Liver (tissue), 8 donors: ENCODE measurements at regions not wholly inside any gene's neighbourhood (a gene's known extent, or its start where the extent isn't known, plus 50 kb on each side); places are given as distances from the start of the nearest gene placed in this dataset.

Source experiments
- DNase-seq: peaks from one replicate; pipeline ENCODE4 v3.0.0-alpha.2; 2017; ENCODE audit warnings: low spot score
- H3K27ac ChIP-seq, 2 donors: one replicate each; pipeline ENCODE4 v1.7.0; 2013; ENCODE audit warnings: inconsistent platforms in 2 of 2, low read length in 2 of 2, control low read depth in 1 of 2, low read depth in 1 of 2, mild to moderate bottlenecking in 1 of 2
- H3K27me3 ChIP-seq, 4 donors: one replicate each; pipeline versions ENCODE4 v1.6.1 to v1.7.0; 2013; ENCODE audit warnings: low read length in 3 of 4, inconsistent platforms in 1 of 4, mild to moderate bottlenecking in 1 of 4, moderate library complexity in 1 of 4; ENCODE audit not compliant: control insufficient read depth in 4 of 4, insufficient read depth in 4 of 4
- H3K36me3 ChIP-seq, 4 donors: one replicate each; pipeline versions ENCODE4 v1.6.1 to v1.7.0; 2013; ENCODE audit warnings: low read length in 3 of 4, mild to moderate bottlenecking in 3 of 4, low read depth in 1 of 4, moderate library complexity in 1 of 4; ENCODE audit not compliant: control insufficient read depth in 4 of 4, insufficient read depth in 3 of 4
- H3K4me1 ChIP-seq, 4 donors: one replicate each; pipeline versions ENCODE4 v1.6.1 to v1.7.0; 2013; ENCODE audit warnings: low read length in 3 of 4, mild to moderate bottlenecking in 3 of 4, moderate library complexity in 1 of 4; ENCODE audit not compliant: control insufficient read depth in 4 of 4, insufficient read depth in 4 of 4
- H3K4me3 ChIP-seq, 3 donors: one replicate each; pipeline versions ENCODE4 v1.6.1 to v1.7.0; 2013; ENCODE audit warnings: low read length in 3 of 3, control low read depth in 1 of 3, low read depth in 1 of 3, mild to moderate bottlenecking in 1 of 3
- H3K9ac ChIP-seq, 2 donors: one replicate each; pipeline ENCODE4 v1.7.0; 2013; ENCODE audit warnings: low read length in 2 of 2, mild to moderate bottlenecking in 2 of 2, moderate library complexity in 2 of 2, control low read depth in 1 of 2, low read depth in 1 of 2
- H3K9me3 ChIP-seq, 4 donors: one replicate each; pipeline versions ENCODE4 v1.6.1 to v1.7.0; 2013; ENCODE audit warnings: low read length in 3 of 4; ENCODE audit not compliant: control insufficient read depth in 4 of 4
- EGR1 ChIP-seq, 2 donors: IDR thresholded peaks; 2 replicates each; pipeline ENCODE4 v1.6.1; 2016 to 2018; ENCODE audit warnings: antibody characterized with exemption in 2 of 2, low read depth in 2 of 2
- FOXA1 ChIP-seq: IDR thresholded peaks from 2 replicates; pipeline ENCODE4 v1.6.1; 2016; ENCODE audit warnings: antibody characterized with exemption
- FOXA2 ChIP-seq: IDR thresholded peaks from 2 replicates; pipeline ENCODE4 v1.6.1; 2016; ENCODE audit warnings: antibody characterized with exemption
- GABPA ChIP-seq, 2 donors: IDR thresholded peaks in 1 of 2; conservative IDR thresholded peaks in 1 of 2; 2 replicates each; pipeline ENCODE4 v1.6.1; 2016; ENCODE audit warnings: antibody characterized with exemption in 2 of 2, mild to moderate bottlenecking in 1 of 2, moderate library complexity in 1 of 2
- HNF4A ChIP-seq, 2 donors: conservative IDR thresholded peaks; 2 replicates each; pipeline ENCODE4 v1.6.1; 2016; ENCODE audit warnings: antibody characterized with exemption in 2 of 2, mild to moderate bottlenecking in 2 of 2
- HNF4G ChIP-seq: IDR thresholded peaks from 2 replicates; pipeline ENCODE4 v1.6.1; 2016; ENCODE audit warnings: antibody characterized with exemption
- JUND ChIP-seq, 2 donors: IDR thresholded peaks; 2 replicates each; pipeline ENCODE4 v1.6.1; 2016; ENCODE audit warnings: antibody characterized with exemption in 2 of 2
- MAX ChIP-seq: IDR thresholded peaks from 2 replicates; pipeline ENCODE4 v1.6.1; 2016; ENCODE audit warnings: antibody characterized with exemption
- NR2F2 ChIP-seq: IDR thresholded peaks from 2 replicates; pipeline ENCODE4 v1.6.1; 2016; ENCODE audit warnings: antibody characterized with exemption
- RAD21 ChIP-seq, 2 donors: IDR thresholded peaks; 2 replicates each; pipeline ENCODE4 v1.6.1; 2016; ENCODE audit warnings: antibody characterized with exemption in 2 of 2, mild to moderate bottlenecking in 2 of 2
- REST ChIP-seq: IDR thresholded peaks from 2 replicates; pipeline ENCODE4 v1.6.1; 2016; ENCODE audit warnings: antibody characterized with exemption, mild to moderate bottlenecking
- RXRA ChIP-seq, 2 donors: IDR thresholded peaks; 2 replicates each; pipeline ENCODE4 v1.6.1; 2017 to 2018; ENCODE audit warnings: antibody characterized with exemption in 2 of 2, mild to moderate bottlenecking in 1 of 2
- SP1 ChIP-seq: IDR thresholded peaks from 2 replicates; pipeline ENCODE4 v1.6.1; 2018; ENCODE audit warnings: antibody characterized with exemption, mild to moderate bottlenecking
- TAF1 ChIP-seq: conservative IDR thresholded peaks from 2 replicates; pipeline ENCODE4 v1.6.1; 2016; ENCODE audit warnings: antibody characterized with exemption, mild to moderate bottlenecking
- YY1 ChIP-seq: IDR thresholded peaks from 2 replicates; pipeline ENCODE4 v1.6.1; 2016; ENCODE audit warnings: antibody characterized with exemption, mild to moderate bottlenecking
- WGBS: extraction: QIAGEN DNeasy Blood & Tissue Kit; methylation state at CpG from one replicate; pipeline ENCODE4 v1.1.7; 2013; 5-methylcytosine and 5-hydroxymethylcytosine counted together
- TF ChIP-seq, protein P1 (sequence below): fragments of 150-350 bp; IDR thresholded peaks from 2 replicates; pipeline ENCODE4 v1.5.1; 2017; ENCODE audit warnings: improper control_type of control experiment, low read depth, low read length; ENCODE audit not compliant: missing input control
- donor health status: healthy.
- donor health status: healthy.
- donor health status: healthy.
- donor health status: healthy.
- donor health status: healthy.

- WGBS = 57% methylated on average over 1 of the region's 1 CpG
- no peaks in the 10 kb centered on the region for H3K4me1 ChIP-seq
- DNase-seq = no peak
- H3K9ac ChIP-seq = no peak overlapping the region
- H3K9me3 ChIP-seq = peaks cover 0 to 4% (median 0%) of the 10 kb centered on the region in 4 donors
- no peak overlapping the region for H3K4me3 ChIP-seq
- no peaks in the 10 kb centered on the region for H3K27me3 ChIP-seq
- TF ChIP-seq RXRA (IDR thresholded peaks at IDR 0.05) = no peak
- TF ChIP-seq NR2F2 = no peak
- TF ChIP-seq HNF4G = no peak
- TF ChIP-seq YY1 = no peak
- TF ChIP-seq SP1 = no peak
- TF ChIP-seq, protein P1, sequence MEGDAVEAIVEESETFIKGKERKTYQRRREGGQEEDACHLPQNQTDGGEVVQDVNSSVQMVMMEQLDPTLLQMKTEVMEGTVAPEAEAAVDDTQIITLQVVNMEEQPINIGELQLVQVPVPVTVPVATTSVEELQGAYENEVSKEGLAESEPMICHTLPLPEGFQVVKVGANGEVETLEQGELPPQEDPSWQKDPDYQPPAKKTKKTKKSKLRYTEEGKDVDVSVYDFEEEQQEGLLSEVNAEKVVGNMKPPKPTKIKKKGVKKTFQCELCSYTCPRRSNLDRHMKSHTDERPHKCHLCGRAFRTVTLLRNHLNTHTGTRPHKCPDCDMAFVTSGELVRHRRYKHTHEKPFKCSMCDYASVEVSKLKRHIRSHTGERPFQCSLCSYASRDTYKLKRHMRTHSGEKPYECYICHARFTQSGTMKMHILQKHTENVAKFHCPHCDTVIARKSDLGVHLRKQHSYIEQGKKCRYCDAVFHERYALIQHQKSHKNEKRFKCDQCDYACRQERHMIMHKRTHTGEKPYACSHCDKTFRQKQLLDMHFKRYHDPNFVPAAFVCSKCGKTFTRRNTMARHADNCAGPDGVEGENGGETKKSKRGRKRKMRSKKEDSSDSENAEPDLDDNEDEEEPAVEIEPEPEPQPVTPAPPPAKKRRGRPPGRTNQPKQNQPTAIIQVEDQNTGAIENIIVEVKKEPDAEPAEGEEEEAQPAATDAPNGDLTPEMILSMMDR = no peak
- no peak for TF ChIP-seq HNF4A (conservative IDR thresholded peaks at IDR 0.05)
- TF ChIP-seq FOXA1 = no peak
- no peak for TF ChIP-seq FOXA2
- no peak for TF ChIP-seq EGR1 (IDR thresholded peaks at IDR 0.05; ENCODE audit: low read depth in 2 of 2)
- no peak for TF ChIP-seq REST
- TF ChIP-seq GABPA (IDR thresholded peaks at IDR 0.05 in 1 of 2, conservative IDR thresholded peaks at IDR 0.05 in 1 of 2) = no peak
- TF ChIP-seq RAD21 (IDR thresholded peaks at IDR 0.05) = no peak
- no peak overlapping the region for H3K27ac ChIP-seq
- H3K36me3 ChIP-seq = no peaks in the 10 kb centered on the region
These were observed 120.4 kb upstream of the CDH9 start for GRCh38 chr5:27158775-27159174.

DNA sequence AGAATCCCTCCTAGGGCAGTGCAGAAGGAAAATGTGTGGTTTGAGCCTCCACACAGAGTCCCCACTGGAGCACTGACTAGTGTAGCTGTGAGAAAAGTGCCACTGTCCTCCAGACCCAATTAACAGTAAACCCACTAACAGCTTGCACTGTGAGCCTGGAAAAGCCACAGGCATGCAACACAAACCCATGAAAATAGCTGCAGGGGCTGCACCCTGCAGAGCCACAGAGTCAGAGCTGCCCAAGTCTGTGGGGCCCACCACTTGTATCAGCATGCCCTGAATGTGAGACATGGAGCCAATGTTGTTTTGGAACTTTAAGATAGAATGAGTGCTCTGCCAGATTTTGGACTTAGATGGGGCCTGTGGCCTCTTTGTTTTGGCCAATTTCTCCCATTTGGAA is 119.8 kb upstream of the CDH9 start:
- H3K9ac ChIP-seq = no peak overlapping the region
- DNase-seq = no peak
- no peaks in the 10 kb centered on the region for H3K36me3 ChIP-seq
- TF ChIP-seq RAD21 (IDR thresholded peaks at IDR 0.05) = no peak
- no peak for TF ChIP-seq MAX
- no peak for TF ChIP-seq YY1
- TF ChIP-seq EGR1 (IDR thresholded peaks at IDR 0.05; ENCODE audit: low read depth in 2 of 2) = no peak
- TF ChIP-seq RXRA (IDR thresholded peaks at IDR 0.05) = no peak
- no peak for TF ChIP-seq HNF4A (conservative IDR thresholded peaks at IDR 0.05)
- TF ChIP-seq FOXA2 = no peak
- TF ChIP-seq SP1 = no peak
- no peak overlapping the region for H3K27ac ChIP-seq
- H3K4me1 ChIP-seq = no peaks in the 10 kb centered on the region
- no peaks in the 10 kb centered on the region for H3K27me3 ChIP-seq
- peaks cover 0 to 4% (median 0%) of the 10 kb centered on the region in 4 donors for H3K9me3 ChIP-seq
- no peak overlapping the region for H3K4me3 ChIP-seq

DNA sequence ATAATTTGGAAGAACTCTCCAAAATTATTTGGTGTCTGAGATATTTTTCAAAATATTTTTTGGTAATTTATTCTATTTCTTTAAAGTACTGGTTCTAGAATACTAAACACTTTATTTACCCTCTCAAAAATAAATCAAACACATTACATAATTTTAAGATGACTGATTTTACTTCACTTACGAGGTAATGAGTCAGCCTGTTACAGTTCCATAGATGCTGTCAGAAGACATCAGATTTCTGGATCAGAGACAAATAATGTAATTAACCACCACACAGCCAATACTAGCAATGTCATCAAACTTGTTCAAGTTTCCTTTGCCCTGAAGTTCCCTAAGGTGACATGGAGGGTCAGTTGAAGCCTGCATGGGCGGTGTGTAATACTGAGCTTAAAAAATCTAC is 106.1 kb upstream of the CDH9 start:
- no peak for DNase-seq
- no peak overlapping the region for H3K9ac ChIP-seq
- H3K9me3 ChIP-seq = no peaks in the 10 kb centered on the region
- no peak overlapping the region for H3K27ac ChIP-seq
- no peaks in the 10 kb centered on the region for H3K4me1 ChIP-seq
- 63% methylated on average over 2 of the region's 2 CpGs for WGBS
- H3K4me3 ChIP-seq = no peak overlapping the region
- no peaks in the 10 kb centered on the region for H3K27me3 ChIP-seq
- no peaks in the 10 kb centered on the region for H3K36me3 ChIP-seq
- TF ChIP-seq TAF1 (no peak), HNF4A (conservative IDR thresholded peaks at IDR 0.05) (no peak), JUND (IDR thresholded peaks at IDR 0.05) (no peak), GABPA (IDR thresholded peaks at IDR 0.05 in 1 of 2, conservative IDR thresholded peaks at IDR 0.05 in 1 of 2) (no peak), REST (no peak)
- TF ChIP-seq, protein P1 = no peak
